K562 (cell line): ENCODE measurements at regions not wholly inside any gene's neighbourhood (a gene's known extent, or its start where the extent isn't known, plus 50 kb on each side); places are given as distances from the start of the nearest gene placed in this dataset.

Source experiments
- ATAC-seq: fragments of 200-7000 bp; cut with Tn5 transposase; 3 replicates; pipeline ENCODE4 v1.9.1; 2020; ENCODE audit warnings: moderate library complexity
- BruUV-seq: library from RNA; stranded (reverse); fragments of 400-500 nt; replicated peaks from 2 replicates; lab custom pipeline; 2021; lab: Mats Ljungman, UMichigan
- CTCF ChIA-PET: fragments of 300-600 bp; formaldehyde crosslinking; extraction: SDS; loops from one replicate; lab custom pipeline; 2021; ENCODE audit warnings: low intra/inter-chr PET ratio; lab: Yijun Ruan, JAX
- POLR2A ChIA-PET: fragments of 300-600, 350-650 bp; sonication (Branson Sonifier 250); formaldehyde crosslinking; extraction: SDS; loops from one replicate; lab custom pipeline; 2021; ENCODE audit warnings: antibody characterized with exemption, inconsistent platforms; lab: Yijun Ruan, JAX
- DNase-seq, 4 experiments: peaks; one replicate each; pipeline versions ENCODE4 v3.0.0 to v3.0.0-alpha.2; 2011 to 2018; ENCODE audit warnings: low spot score in 3 of 4, mixed read lengths in 3 of 4; ENCODE audit errors: extremely low read depth in 1 of 4
- FAIRE-seq: peaks from 2 replicates; lab custom pipeline; 2011; peaks lifted over from hg19 to GRCh38; lab: Jason Lieb, UNC
- H2AFZ ChIP-seq: 2 replicates; pipeline ENCODE4 v1.6.0; 2011; ENCODE audit warnings: low read depth, low read length, control low read depth, inconsistent platforms
- H3K27ac ChIP-seq: fragments of 200-600 bp; 3 replicates; pipeline ENCODE4 v1.8.0; 2011; ENCODE audit warnings: low read depth, mild to moderate bottlenecking, control low read depth, inconsistent platforms, low read length, moderate library complexity, mixed read lengths; ENCODE audit errors: extremely low read depth
- H3K27me3 ChIP-seq, 2 experiments: fragments of 300-600 bp in 1 of 2; 2 replicates in 1 of 2; 3 replicates in 1 of 2; pipeline versions ENCODE4 v1.6.0 to v1.8.0; 2011; ENCODE audit warnings: inconsistent platforms in 2 of 2, low read length in 2 of 2, mild to moderate bottlenecking in 1 of 2, mixed read lengths in 1 of 2, moderate library complexity in 1 of 2; ENCODE audit not compliant: control insufficient read depth in 2 of 2, insufficient read depth in 2 of 2
- H3K36me3 ChIP-seq: fragments of 300-600 bp; 3 replicates; pipeline ENCODE4 v1.8.0; 2011; ENCODE audit warnings: mild to moderate bottlenecking, low read length, inconsistent platforms; ENCODE audit not compliant: control insufficient read depth, insufficient read depth
- H3K4me1 ChIP-seq, 2 experiments: fragments of 200-600 bp in 1 of 2; replicated peaks in 1 of 2; 2 replicates in 1 of 2; 3 replicates in 1 of 2; pipeline versions ENCODE4 v1.5.1 to v1.8.0; 2011; ENCODE audit warnings: inconsistent platforms in 2 of 2, low read length in 2 of 2, mild to moderate bottlenecking in 1 of 2, mixed read lengths in 1 of 2, moderate library complexity in 1 of 2; ENCODE audit not compliant: control insufficient read depth in 2 of 2, insufficient read depth in 2 of 2
- H3K4me2 ChIP-seq: 2 replicates; pipeline ENCODE4 v1.6.1; 2011; ENCODE audit warnings: low read length, control low read depth, inconsistent platforms, mixed read lengths; ENCODE audit not compliant: insufficient read depth
- H3K4me3 ChIP-seq: fragments of 200-600 bp; sonication (generic), shearing (Covaris generic); 2 replicates; pipeline ENCODE4 v1.5.1; 2016; ENCODE audit warnings: control low read depth, inconsistent platforms
- H3K79me2 ChIP-seq: fragments of 200-600 bp; 3 replicates; pipeline ENCODE4 v1.8.0; 2011; ENCODE audit warnings: low read length, inconsistent platforms; ENCODE audit not compliant: control insufficient read depth, insufficient read depth
- H3K9ac ChIP-seq, 2 experiments: 2 replicates each; pipeline versions ENCODE4 v1.6.0 to v1.6.1; 2011; ENCODE audit warnings: low read depth in 2 of 2, low read length in 2 of 2, control low read depth in 1 of 2, inconsistent platforms in 1 of 2, mild to moderate bottlenecking in 1 of 2, mixed read lengths in 1 of 2; ENCODE audit not compliant: insufficient read depth in 1 of 2
- H3K9me1 ChIP-seq: one replicate; pipeline ENCODE4 v1.6.0; 2011; ENCODE audit warnings: inconsistent platforms, mild to moderate bottlenecking, low read length, moderate library complexity; ENCODE audit not compliant: control insufficient read depth, insufficient read depth
- H3K9me3 ChIP-seq: replicated peaks from 2 replicates; pipeline ENCODE4 v1.5.1; 2011; ENCODE audit warnings: low read depth, low read length, inconsistent platforms; ENCODE audit not compliant: control insufficient read depth, insufficient read depth
- H4K20me1 ChIP-seq: replicated peaks from 2 replicates; pipeline ENCODE4 v1.6.1; 2011; ENCODE audit warnings: low read length, inconsistent platforms, mixed read lengths; ENCODE audit not compliant: control insufficient read depth, insufficient read depth
- CREBBP ChIP-seq: IDR thresholded peaks from one replicate; pipeline ENCODE4 v1.6.1; 2012; ENCODE audit warnings: low read depth, mild to moderate bottlenecking, control low read depth, inconsistent platforms, low read length
- ELF4 ChIP-seq: fragments of 450-650 bp; formaldehyde crosslinking; IDR thresholded peaks from 2 replicates; pipeline ENCODE4 v1.4.0; 2022; ENCODE audit warnings: missing genetic modification characterization
- ETV5 ChIP-seq: sonication (generic); formaldehyde crosslinking; IDR thresholded peaks from 2 replicates; pipeline ENCODE4 v1.4.0; 2020; ENCODE audit warnings: low read depth, mild to moderate bottlenecking, missing genetic modification reagents
- HMGN3 ChIP-seq: IDR thresholded peaks from 2 replicates; pipeline ENCODE4 v1.6.1; 2011; ENCODE audit warnings: borderline replicate concordance, low read depth, mild to moderate bottlenecking, mixed read lengths, low read length; ENCODE audit not compliant: insufficient read length; ENCODE audit errors: extremely low read depth
- HNRNPL ChIP-seq: fragments of 200-400 bp; formaldehyde crosslinking; IDR thresholded peaks from 2 replicates; pipeline ENCODE4 v1.6.1; 2017; ENCODE audit warnings: low read depth, mild to moderate bottlenecking, low read length
- L3MBTL2 ChIP-seq: fragments of 450-650 bp; IDR thresholded peaks from 2 replicates; pipeline ENCODE4 v1.6.1; 2016; ENCODE audit warnings: mild to moderate bottlenecking, moderate library complexity
- NFATC3 ChIP-seq: fragments of 450-650 bp; IDR thresholded peaks from 2 replicates; pipeline ENCODE4 v1.6.1; 2017; ENCODE audit warnings: mild to moderate bottlenecking
- PHF20 ChIP-seq: fragments of 450-650 bp; IDR thresholded peaks from 2 replicates; pipeline ENCODE4 v1.6.1; 2018; ENCODE audit not compliant: partially characterized antibody
- TEAD1 ChIP-seq, 2 experiments: fragments of 450-650 bp in 1 of 2; sonication (generic) in 1 of 2; formaldehyde crosslinking; IDR thresholded peaks; 2 replicates each; pipeline versions ENCODE4 v1.4.0 to v1.8.0; 2020 to 2022; ENCODE audit warnings: mild to moderate bottlenecking in 2 of 2, missing genetic modification reagents in 1 of 2
- TSC22D4 ChIP-seq: fragments of 450-650 bp; IDR thresholded peaks from 2 replicates; pipeline ENCODE4 v1.6.1; 2016; ENCODE audit warnings: missing genetic modification characterization, missing biosample characterization, control low read depth
- ZKSCAN3 ChIP-seq: fragments of 250-450 bp; sonication (Bioruptor Pico); IDR thresholded peaks from 2 replicates; pipeline ENCODE4 v1.4.0; 2020
- ZNF586 ChIP-seq: fragments of 450-650 bp; formaldehyde crosslinking; conservative IDR thresholded peaks from 2 replicates; pipeline ENCODE4 v1.4.0; 2020; ENCODE audit warnings: mild to moderate bottlenecking, moderate library complexity
- ZNF695 ChIP-seq: fragments of 450-650 bp; formaldehyde crosslinking; IDR thresholded peaks from 2 replicates; pipeline ENCODE4 v1.4.0; 2020; ENCODE audit warnings: mild to moderate bottlenecking, moderate library complexity
- whole genome bisulfite sequencing: fragments of 100-300 bp; shearing (Covaris generic); methylation state at CpG from one replicate; pipeline ENCODE4 v1.1.6; 2016; ENCODE audit warnings: low coverage, mixed read lengths; ENCODE audit not compliant: insufficient coverage; ENCODE audit errors: missing lambda C conversion rate; 5-methylcytosine and 5-hydroxymethylcytosine counted together
- in situ Hi-C: fragments of 300-500 bp; cut with MboI; formaldehyde crosslinking; loops from 4 replicates; pipeline ENCODE4 v1.15.0; 2018; ENCODE audit warnings: inconsistent platforms, mixed read lengths
- intact Hi-C: fragments of 100-400 bp; cut with micrococcal nuclease; formaldehyde crosslinking; loops from 2 replicates; pipeline ENCODE4 v1.14.2; 2022
- TF ChIP-seq, protein P1 (sequence below): fragments of 450-650 bp; formaldehyde crosslinking; IDR thresholded peaks from 2 replicates; pipeline ENCODE4 v1.4.0; 2022; ENCODE audit warnings: missing genetic modification characterization
- TF ChIP-seq, protein P2 (sequence below), 2 experiments: IDR thresholded peaks; 2 replicates each; pipeline ENCODE4 v1.6.1; 2011; ENCODE audit warnings: borderline replicate concordance in 1 of 2, control low read depth in 1 of 2, low read depth in 1 of 2, low read length in 1 of 2, mild to moderate bottlenecking in 1 of 2, mixed read lengths in 1 of 2, moderate library complexity in 1 of 2; ENCODE audit not compliant: insufficient read depth in 1 of 2, insufficient read length in 1 of 2, poor library complexity in 1 of 2, severe bottlenecking in 1 of 2; ENCODE audit errors: extremely low read depth in 1 of 2

DNA sequence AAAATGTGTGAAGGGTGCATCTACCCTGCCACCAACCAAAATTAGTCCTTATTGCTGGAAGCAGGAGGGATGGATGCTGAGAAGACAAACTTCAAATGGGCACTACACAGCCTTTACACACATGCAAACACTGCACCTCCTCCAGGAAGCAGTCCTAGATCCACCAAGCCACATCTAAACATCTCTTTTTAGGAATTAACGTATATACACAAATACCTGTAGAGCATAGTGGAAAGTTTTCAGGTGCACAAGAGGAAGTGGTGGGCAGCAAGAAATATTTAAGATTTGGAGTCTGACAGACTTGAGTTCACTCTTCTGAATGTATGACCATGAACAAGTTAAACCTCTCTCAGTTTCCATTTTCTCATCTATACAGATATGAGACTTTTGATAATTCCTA is 456.6 kb upstream of the PROK2 start:
- Histone ChIP-seq H3K9me1 (no peaks in the 10 kb centered on the region), H3K4me3 (no peak overlapping the region), H3K27ac (no peak overlapping the region), H3K9me3 (no peaks in the 10 kb centered on the region), H3K9ac (no peak overlapping the region), H3K4me2 (no peak overlapping the region), H4K20me1 (no peaks in the 10 kb centered on the region), H3K27me3 (no peaks in the 10 kb centered on the region), H3K79me2 (no peaks in the 10 kb centered on the region), H3K4me1 (no peaks in the 10 kb centered on the region; a peak in 1 of 5 replicates), H3K36me3 (no peaks in the 10 kb centered on the region), H2AFZ (no peak overlapping the region)
- no peak for FAIRE-seq
- POLR2A ChIA-PET, result no interaction called here
- DNase-seq, result no peak
- no TSS peak for BruUV-seq
- no peak for ATAC-seq
- in situ Hi-C loops (no loop called here), intact Hi-C loops (no loop called here)
- no peak for TF ChIP-seq NFATC3
- no peak for TF ChIP-seq HNRNPL
- no peak for TF ChIP-seq ZKSCAN3
- no peak for TF ChIP-seq ZNF695 (CRISPR knock-in tag)
- TF ChIP-seq, protein P1, sequence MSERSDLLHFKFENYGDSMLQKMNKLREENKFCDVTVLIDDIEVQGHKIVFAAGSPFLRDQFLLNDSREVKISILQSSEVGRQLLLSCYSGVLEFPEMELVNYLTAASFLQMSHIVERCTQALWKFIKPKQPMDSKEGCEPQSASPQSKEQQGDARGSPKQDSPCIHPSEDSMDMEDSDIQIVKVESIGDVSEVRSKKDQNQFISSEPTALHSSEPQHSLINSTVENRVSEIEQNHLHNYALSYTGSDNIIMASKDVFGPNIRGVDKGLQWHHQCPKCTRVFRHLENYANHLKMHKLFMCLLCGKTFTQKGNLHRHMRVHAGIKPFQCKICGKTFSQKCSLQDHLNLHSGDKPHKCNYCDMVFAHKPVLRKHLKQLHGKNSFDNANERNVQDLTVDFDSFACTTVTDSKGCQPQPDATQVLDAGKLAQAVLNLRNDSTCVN (CRISPR knock-in tag), result no peak
- no peak for TF ChIP-seq HMGN3
- no peak for TF ChIP-seq ETV5 (CRISPR knock-in tag)
- TF ChIP-seq TSC22D4, result no peak
- TF ChIP-seq TEAD1 (CRISPR knock-in tag; IDR thresholded peaks at IDR 0.05), result no peak
- no peak for TF ChIP-seq ELF4
- TF ChIP-seq PHF20, result no peak
- TF ChIP-seq ZNF586 (CRISPR knock-in tag), result no peak
- no peak for TF ChIP-seq CREBBP
- TF ChIP-seq, protein P2, sequence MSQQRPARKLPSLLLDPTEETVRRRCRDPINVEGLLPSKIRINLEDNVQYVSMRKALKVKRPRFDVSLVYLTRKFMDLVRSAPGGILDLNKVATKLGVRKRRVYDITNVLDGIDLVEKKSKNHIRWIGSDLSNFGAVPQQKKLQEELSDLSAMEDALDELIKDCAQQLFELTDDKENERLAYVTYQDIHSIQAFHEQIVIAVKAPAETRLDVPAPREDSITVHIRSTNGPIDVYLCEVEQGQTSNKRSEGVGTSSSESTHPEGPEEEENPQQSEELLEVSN (IDR thresholded peaks at IDR 0.05; ENCODE audit: borderline replicate concordance in 1 of 2, extremely low read depth in 1 of 2, insufficient read depth in 1 of 2, insufficient read length in 1 of 2, low read depth in 1 of 2, low read length in 1 of 2, poor library complexity in 1 of 2, severe bottlenecking in 1 of 2), result no peak
- no peak for TF ChIP-seq L3MBTL2
- CTCF ChIA-PET, result no interaction called here
- WGBS, result 40% methylated on average over 1 of the region's 1 CpG
